CD4-positive, alpha-beta T cell treated with Interleukin-15 for 1 hour (primary cell): ENCODE measurements at regions not wholly inside any gene's neighbourhood (a gene's known extent, or its start where the extent isn't known, plus 50 kb on each side); places are given as distances from the start of the nearest gene placed in this dataset.

ENCODE experiments used
- DNase-seq: peaks from one replicate; pipeline ENCODE4 v3.0.0-alpha.2; 2020

DNA sequence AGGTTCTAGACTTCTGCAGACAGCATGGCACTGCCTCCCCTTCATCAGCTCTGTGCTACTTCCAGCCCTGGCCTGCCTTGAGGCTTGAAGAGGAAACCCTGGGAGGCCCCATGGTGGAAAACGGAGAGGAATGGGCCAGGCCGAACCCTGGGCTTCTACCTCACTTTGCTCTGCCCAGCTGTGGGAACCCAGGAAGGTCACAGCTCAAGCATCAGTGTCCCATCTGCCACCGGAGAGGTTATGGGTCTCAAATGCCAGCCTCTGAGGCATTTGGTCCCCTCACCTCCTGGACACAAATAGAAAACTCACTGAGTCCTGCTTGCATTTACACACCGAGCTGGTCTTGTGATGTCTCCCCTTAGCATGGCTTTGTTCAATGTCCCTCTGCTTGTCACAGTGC lies 80.1 kb upstream of the ALDH1B1 start:
- DNase-seq = no peak

DNA sequence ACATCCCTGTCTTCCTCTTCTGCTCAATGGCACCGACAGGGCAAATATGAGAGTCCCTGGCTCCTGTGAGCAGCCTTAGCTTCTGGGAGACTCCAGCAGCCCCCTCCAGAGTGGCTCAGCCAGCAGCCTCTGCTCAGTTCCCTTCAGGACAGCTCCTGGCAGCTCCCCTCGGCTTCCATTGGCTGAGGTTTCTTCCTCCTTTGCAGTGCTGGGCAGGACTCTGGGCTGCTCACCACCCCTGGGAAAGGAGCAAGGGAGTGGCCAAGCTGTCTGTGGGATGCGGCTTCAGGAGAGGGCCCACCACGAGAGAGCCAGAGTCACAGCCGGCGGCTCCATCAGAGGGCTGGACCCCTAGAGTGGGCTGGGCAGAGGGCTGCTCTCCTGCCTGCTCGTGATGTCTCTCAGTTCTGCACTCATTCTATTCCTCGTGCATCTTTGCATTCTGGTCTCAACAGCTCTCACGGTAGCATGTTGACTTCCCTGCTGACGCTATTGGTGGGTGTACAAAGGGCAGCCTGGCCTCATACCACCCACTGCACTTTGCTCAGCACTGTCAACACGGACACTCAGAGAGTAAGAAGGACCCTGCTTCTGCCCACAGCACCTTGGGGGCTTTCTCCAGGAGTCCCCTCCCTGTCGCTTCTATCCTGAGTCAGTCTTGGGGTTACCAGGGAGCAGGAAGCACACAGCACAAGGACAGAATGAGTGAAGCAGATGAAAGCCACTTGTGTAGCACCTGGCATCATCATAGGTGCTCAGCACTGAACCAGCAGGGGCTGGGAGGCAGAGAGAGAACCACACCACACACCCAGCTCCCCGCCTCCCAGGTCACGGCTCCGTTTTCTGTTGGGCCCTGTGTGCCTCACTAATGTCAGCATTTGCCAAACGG lies 80.9 kb upstream of the ALDH1B1 start:
- DNase-seq = no peak

DNA sequence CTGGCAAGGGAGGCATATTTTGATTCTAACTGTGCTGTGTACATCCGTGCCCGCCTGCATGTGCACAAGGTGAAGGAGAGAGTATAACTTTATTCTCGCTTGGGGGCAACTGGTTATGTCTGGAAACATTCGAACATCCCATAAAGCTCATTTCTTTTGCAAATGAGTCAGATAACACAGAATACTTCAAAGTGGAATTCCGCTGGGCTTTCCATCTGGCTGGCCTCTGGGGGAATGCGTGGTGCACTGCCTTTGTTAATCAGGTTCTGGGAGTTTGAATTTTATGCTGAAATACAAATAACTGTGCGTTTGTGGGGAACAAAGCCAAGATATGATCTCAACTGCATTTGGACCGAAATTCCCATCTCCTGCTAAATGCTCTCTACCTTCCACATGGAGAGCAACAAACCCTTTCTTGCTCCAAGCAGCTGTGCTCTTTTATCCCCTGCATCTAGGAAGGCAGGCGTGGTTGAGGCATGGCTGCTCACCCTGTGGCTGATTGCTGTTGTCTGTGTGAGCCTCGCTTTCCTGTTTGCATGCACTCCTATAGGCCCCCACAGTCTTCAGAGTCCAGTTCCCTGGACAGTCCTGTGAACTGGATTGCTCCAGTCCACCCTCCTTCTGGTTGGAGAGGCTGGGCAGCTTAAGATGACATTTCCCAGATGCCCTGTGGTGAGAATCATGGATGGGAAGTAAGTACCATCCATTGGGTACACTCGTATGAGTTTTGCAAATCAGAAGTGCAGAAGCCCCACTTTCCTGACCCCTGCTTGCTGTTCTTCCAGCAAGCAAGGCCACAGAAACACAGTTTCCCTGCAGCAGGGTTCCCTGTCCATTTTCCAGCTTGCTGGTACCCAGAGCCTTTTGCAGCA lies 82.9 kb upstream of the ALDH1B1 start:
- no peak for DNase-seq

DNA sequence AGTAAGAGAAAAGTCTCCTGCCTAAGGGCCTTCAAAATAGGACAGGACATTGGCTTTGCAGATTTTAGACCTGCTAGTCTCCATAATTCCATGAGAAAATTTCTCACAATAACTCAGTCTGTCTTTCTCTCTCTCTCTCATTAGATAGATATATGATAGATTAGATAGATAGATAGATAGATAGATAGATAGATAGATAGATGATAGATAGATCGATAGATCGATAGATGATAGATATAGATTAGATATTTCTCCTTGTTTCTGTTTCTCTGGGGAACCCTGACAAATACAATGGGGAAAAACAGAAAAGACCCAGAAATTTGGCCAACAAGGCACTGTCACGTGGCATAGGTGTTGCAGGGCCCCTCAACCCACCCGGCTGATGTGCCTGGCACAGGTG lies 84.4 kb upstream of the ALDH1B1 start:
- DNase-seq = no peak

DNA sequence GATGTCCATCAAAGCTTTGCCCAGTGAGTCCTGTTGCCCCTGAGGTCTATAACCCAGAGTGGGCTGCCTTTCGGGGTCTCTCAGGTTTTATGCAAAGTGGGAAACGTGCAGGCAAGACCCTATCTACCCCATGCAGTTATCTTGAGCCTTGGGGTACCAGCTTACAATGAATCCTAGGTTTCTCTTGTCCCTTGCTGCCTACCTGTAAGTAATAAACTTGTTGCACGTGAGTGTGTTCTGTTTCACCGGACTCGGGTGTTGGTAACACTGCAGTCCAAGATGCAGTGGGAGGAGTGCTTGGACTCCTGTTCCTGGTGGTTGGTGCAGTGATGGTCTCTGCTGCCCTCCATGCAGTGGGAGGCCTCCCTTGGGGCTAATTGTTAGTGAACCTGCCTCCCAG lies 85.6 kb upstream of the ALDH1B1 start:
- no peak for DNase-seq

DNA sequence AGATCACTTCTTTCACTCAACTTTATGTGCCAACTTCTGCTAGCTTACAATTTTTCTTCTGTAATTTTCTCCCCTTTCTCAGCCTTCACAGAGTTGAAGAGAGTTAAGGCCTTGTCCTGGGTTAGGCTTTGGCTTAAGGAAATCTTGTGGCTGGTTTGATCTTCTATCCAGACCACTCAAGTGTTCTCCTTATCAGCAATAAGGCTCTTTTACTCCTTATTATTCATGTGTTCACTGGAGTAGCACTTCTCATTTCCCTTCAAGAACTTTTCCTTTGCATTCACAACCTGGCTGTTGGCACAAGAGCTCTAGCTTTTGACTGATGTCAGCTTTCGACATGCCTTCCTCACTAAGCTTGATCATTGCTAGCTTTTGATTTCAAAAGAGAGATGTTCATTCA lies 86.9 kb upstream of the ALDH1B1 start:
- DNase-seq = no peak

DNA sequence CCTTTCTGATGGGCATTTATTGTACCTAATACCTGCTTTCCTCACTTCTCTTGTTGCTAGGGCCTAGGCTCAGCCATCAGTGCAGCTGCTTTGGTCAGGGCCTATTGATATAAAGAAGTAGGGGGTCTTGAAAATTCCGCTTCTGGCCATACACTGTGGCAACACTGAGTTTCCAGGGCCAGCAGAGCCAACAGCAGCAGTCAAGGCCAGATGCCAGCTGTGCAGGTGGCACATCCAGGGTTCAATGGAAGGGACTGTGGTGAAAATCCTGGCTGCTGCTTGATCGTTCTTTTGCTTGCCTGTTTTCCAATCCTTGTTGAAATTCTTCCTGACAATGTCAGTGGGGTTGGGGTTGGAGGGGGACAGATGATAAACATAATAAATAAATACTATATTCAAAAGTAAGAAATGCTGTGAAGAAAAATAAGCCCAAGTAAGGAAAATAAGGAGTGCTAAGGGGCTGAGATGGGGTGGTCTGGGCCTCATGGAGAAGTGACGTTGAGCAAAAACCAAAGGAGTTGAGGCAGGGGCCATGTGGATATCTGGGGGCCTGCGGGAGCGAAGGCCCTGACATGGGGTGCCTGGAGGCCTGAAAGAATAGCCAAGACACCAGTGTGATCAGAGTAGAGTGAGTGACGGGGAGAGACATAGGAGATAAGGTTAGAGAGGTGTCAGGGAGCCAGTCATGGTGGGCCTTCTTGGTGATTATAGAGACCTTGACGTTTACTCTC lies 91.0 kb upstream of the ALDH1B1 start:
- no peak for DNase-seq

DNA sequence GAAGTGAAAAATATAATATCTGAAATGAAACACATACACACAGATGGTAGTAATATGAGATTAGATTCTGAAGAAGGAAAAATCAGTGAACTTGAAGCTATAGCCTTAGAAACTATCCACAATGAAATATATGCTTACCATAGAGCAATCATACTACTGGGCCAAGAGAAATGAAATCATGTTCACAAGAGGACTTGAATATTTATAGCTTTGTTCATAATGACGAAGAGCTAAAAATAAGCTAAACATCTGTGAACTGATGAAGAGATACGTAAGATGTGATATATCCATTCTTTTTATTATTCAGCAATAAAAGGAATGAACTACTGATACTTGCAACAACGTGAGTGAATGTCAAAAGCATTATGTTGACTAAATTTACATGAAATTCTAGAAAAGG lies 92.6 kb upstream of the ALDH1B1 start:
- no peak for DNase-seq

DNA sequence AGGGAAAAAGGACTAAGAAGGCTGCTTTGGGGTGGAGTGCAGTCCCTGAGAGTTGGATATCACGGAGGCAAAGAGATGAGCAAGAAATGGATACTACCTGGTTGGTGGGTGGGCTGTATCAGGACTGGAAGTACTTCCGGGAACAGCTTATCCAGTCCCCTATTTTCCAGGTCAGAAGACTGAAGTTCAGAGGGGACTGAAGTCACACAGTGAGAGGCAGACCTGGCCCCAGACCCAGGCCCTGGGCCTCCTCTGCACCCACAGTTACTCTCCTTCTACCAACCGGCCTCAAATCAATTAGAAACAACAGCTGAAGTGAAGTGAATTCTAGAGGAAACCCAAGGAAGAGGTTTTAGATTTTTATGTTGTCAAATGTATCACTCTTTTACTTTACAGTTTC lies 93.6 kb upstream of the ALDH1B1 start:
- no peak for DNase-seq

DNA sequence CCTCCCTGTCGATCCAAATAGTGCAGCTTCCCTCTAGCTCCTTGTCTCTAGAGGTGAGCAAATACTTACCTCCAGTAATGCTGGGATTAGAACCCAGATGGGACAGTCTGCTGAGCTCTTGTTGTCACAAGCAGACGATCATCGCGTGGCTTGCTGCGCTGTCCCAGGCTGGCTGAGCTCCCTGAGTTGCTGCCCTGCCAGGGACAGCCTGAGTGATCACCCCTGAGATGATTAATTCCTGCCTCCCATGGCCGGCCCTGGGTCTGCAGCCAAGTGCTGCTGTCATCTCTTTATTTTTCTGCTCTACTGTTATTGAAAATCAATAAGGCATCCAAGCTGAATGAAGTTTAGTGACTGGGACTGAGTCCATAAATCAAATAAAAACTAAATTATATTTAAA lies 94.0 kb upstream of the ALDH1B1 start:
- no peak for DNase-seq

DNA sequence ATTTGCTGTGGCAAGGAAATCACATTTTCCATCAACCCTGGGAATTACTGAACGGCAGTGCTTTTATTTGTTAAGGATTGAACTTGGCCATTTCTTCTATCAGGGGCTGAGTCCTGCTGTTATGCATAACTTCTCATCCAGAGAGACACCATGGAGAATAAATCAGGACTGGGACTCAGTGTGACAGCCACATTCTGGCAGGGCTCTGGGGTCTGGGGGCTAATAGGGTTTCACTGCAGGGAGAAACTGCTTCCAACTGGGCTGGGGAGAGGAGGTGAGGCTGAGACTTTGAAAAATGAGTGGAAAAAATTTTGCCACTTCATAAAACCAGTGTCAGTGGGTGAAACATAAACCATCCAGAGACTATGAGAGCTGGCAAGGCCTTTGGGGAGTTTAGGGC lies 95.7 kb upstream of the ALDH1B1 start:
- DNase-seq = no peak

DNA sequence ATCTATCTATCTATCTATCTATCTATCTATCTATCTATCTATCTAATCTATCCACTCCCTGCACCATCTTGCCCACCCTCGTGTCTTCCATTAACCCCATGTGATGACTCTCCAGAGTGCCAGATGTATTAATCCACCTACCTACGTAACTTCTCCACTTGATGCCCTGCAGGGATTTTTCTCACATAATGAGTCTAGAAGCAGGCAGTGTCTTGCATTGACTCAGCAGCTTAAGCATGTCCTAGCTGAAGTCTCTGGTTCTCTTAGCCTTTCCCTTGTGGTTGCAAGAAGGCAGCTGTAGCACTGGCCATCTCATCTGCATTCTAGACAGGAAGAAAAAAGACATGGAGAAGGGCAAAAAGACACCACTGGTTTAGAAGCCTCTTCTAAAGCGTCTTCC lies 96.7 kb upstream of the ALDH1B1 start:
- no peak for DNase-seq

DNA sequence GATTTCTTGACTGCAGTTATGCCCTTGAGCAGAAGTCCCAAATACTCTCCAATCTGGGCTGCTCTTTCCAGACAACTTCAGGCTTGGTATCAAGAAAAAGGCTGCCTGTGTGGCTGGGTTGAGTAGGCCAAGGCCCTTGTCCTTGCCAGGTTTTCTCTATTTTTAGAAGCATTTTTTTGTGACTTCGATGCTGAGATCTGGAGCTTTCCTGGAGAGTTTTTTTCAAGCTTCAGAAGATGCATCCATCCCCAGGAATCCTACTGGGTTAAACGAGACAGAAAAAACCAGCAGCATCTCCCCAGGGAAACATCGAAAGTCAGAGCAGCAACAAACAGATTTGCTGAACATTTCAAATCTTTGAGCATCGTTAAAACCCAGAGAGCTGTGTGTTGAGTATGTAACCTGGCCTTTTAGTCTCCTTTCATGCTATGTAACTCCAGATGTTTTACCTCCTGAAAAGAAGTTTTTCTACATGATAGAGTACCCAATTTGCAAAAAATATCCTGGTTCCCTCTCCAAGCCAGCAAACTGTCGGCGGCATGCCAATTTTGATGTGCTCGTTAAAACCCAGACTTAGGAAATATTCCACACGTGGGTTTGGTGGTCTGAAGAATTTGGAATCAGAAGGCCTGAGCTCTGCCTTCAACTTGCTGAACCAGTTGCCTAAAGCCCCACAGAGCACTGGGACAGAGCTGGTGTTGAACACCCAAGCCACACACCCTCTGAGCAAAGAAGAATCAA lies 98.1 kb upstream of the ALDH1B1 start:
- no peak for DNase-seq

DNA sequence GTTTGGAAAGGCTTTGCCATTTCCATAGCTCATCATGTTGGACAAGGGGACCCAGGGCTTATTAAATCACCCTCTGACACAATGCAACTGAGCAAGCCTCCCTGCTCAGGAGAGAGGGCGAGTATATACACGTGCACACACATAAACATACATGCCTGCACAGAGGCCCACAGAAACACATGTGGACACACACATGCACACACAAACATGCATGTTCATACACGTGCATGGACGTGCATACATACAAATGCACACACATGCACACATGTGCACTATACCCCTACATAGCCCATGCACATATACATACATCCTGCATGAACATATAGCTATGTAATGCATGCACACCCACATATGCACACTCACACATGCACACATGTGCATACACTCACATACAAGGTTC lies 99.5 kb upstream of the ALDH1B1 start:
- DNase-seq = no peak

DNA sequence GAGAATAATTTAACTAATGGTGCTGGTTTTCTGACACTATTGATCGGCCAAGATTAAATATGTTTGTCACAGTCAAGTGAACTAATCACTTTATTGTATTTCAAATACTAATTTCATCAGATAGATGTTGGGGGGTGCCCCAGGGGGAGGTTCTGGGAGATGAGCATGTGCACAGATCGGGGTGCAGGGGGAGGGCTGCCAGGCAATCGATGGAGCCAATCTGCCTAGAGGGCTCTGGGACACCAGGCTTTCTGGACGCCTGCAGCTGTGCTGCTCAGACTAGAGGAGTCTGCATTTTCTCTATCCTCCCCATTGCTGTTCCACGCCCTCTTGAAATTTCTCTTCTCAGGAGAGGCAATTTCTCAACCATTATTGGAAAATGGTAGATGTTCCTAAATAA lies 100.0 kb upstream of the ALDH1B1 start:
- DNase-seq = no peak

DNA sequence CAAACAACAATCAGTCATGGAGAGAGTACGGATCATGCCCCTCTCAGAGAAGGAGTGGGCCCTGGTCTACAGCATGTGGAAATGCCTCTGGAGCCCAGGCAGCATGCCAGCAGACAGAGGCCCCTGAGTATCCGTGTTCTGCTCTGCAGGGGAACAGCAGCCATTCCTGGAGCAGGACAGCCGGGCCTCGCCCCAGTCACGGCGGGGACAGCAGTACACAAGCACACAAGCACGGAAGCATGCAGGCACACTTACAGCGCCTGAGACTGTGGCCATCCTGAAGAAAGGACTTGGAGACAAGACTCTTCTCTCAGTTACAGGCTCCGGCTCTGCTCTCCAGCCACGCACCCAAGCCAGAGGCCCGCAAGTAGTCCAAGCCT lies 102.6 kb upstream of the ALDH1B1 start:
- DNase-seq = no peak

DNA sequence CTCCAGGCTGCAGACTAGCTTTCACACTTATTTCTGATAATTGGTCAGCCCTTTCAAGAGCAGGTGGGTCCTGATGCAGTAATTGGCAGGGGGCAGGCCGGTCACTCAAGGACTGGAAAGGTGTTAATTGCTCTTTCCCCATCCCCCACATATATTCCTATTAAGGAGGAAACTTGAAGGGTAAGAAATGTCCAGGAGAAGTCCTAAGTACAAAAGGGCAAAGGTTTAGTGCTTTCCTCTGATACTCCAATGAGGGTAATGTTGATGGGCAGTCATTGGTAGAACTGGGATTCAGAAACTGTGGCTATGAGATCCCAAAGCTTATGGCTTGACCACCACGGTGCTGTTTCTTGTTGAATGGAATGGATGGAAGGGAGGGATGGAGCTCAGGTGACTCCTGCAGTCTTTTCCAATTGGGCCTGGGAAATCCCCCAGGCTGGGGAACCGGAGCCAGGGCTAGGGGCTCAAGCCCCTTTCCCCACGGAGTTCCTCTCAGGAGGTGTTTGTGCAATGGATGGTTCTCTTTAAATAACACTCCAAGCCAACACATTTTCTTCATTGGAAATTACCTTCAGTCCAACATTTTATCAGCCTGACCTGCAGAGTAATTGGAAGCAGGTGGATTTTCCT lies 103.2 kb upstream of the ALDH1B1 start:
- no peak for DNase-seq

DNA sequence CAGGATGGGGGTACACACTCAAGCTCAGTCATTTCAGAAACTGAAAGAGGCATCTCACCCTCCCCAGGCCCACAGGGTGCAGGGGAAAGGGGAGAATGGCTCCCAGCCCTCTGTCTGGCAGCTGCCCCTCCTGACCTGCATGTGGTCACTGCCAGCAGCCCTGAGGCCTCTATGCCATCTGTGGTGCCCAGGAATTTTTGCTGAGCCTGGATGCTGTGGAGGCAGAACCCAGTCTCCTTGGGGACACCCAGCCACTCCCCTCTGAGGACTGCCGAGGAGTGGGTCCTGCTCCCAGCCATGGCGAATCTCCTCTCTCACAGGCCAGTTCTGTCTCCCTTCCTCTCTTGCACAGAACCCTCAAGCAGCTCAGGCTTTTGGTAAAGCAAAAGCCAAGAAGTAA lies 104.0 kb upstream of the ALDH1B1 start:
- DNase-seq = no peak

DNA sequence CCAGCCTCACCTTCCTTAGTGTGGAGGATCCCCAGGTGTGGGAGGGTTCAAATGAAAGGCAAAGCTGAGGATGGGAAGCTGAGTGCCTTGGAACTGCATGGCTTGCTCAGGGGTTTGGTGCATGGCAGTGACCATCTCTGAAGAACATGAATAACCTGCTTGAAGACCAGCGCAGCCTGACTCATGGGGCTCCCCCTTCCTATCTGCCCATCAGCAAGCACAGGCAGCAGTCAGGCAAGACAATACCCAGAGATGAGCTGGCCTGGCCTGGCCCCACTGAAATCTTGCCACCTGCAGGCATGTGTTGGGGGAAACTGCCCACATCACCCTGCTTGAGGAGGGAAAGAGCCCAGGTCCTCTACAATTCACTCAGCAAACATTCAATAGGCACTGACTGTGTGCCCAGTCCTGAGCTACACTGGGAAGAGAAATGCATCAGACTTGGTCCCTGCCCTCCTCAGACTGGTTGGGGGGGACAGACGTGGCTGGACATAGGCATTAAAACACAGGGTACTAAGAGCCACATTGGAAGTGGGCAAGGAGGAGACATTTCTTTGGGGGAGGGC lies 105.0 kb upstream of the ALDH1B1 start:
- no peak for DNase-seq

DNA sequence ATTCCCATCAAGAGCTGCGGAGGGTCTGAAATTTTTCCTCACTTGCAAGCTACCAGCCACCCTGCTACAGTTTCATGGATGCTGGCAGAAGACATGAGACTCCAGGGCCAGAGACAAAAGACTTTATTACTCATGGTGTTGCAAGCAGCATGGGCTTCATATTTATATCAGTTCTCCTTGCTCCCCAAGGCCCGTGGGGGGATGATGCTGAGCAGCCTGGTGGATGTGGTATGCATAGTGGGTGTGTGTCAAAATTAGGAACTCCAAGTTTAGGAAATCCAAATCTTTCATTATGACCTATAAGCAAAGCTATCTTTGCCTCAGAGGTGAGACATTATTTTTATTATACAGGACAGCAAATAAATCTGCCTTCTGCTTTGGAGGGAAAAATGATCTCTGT lies 105.7 kb upstream of the ALDH1B1 start:
- DNase-seq = no peak

DNA sequence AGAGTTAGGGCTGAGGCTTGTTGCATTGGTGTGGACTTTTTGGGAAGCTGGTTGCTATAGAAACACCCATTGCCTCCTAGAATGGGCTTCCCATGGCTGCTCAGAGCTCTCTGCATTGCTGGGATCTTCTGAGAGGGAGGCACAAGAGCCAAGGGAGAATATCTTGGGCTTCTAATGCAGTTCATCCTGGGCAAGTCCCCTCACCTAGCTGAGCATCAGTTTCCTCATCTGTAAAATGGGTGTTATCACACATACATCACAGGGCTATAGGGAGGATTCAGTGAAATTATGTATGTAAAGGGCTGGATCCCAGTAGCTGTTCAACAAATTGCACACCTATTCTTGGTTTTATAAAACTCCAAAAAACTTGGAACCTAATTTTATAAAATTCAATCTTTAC lies 106.1 kb upstream of the ALDH1B1 start:
- DNase-seq = no peak

DNA sequence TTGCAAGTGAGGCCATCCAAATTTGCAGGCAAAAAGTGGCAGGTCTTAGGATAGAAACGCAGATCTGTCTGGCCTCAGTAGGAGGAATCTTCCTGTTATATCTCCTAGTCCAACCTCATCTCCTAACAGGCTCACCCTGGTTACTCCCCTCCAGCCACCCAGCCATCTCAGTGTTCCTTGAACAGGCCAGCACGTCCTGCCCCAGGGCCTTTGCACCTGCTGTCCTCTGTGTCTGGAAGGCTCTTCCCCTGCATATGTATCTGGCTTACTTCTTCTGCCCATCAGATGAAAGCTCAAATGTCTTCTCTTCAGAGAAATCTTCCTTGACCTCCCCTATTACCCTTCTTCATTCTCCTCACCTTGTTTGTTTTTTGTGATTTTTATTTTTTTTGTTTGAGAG lies 107.3 kb upstream of the ALDH1B1 start:
- no peak for DNase-seq
